Esophagus muscularis mucosa (tissue), 4 donors: ENCODE measurements at regions not wholly inside any gene's neighbourhood (a gene's known extent, or its start where the extent isn't known, plus 50 kb on each side); places are given as distances from the start of the nearest gene placed in this dataset.

Source experiments
- DNase-seq: peaks from one replicate; pipeline ENCODE4 v3.0.0-alpha.2; 2017; ENCODE audit errors: extremely low spot score
- H3K27ac ChIP-seq, 4 donors: fragments of 200-600 bp; sonication (generic); replicated peaks in 1 of 4; 1 replicate in 3 of 4; 2 replicates in 1 of 4; pipeline ENCODE4 v1.5.1; 2016 to 2019; ENCODE audit warnings: mild to moderate bottlenecking in 1 of 4
- H3K27me3 ChIP-seq, 4 donors: fragments of 200-600 bp; sonication (generic); one replicate each; pipeline versions ENCODE4 v1.5.1 to v1.6.0; 2016 to 2019
- H3K36me3 ChIP-seq, 4 donors: fragments of 200-600 bp; sonication (generic); one replicate each; pipeline ENCODE4 v1.5.1; 2016 to 2019
- H3K4me1 ChIP-seq, 4 donors: fragments of 200-600 bp; sonication (generic); one replicate each; pipeline ENCODE4 v1.5.1; 2016 to 2019
- H3K4me3 ChIP-seq, 4 donors: fragments of 200-600 bp; sonication (generic); 1 replicate in 2 of 4; 2 replicates in 2 of 4; pipeline ENCODE4 v1.5.1; 2016 to 2019; ENCODE audit warnings: mild to moderate bottlenecking in 4 of 4, moderate library complexity in 1 of 4
- H3K9me3 ChIP-seq, 4 donors: fragments of 200-600 bp; sonication (generic); 1 replicate in 3 of 4; 2 replicates in 1 of 4; pipeline ENCODE4 v1.5.1; 2016 to 2019
- CTCF ChIP-seq, 3 experiments: fragments of 200-600 bp in 2 of 3; fragments of 450-650 bp in 1 of 3; sonication (generic) in 2 of 3; IDR thresholded peaks; one replicate each; pipeline ENCODE4 v1.5.1; 2017 to 2019; ENCODE audit warnings: antibody characterized with exemption in 3 of 3, mild to moderate bottlenecking in 2 of 3, moderate library complexity in 1 of 3
- EP300 ChIP-seq: sonication (generic); formaldehyde crosslinking; IDR thresholded peaks from one replicate; pipeline ENCODE4 v1.6.1; 2017; ENCODE audit warnings: antibody characterized with exemption
- POLR2A ChIP-seq: fragments of 450-650 bp; IDR thresholded peaks from one replicate; pipeline ENCODE4 v1.6.1; 2017; ENCODE audit warnings: antibody characterized with exemption, moderate library complexity, mild to moderate bottlenecking, low read depth
- POLR2AphosphoS5 ChIP-seq, 2 donors: sonication (generic); formaldehyde crosslinking; IDR thresholded peaks; one replicate each; pipeline ENCODE4 v1.6.1; 2017; ENCODE audit warnings: antibody characterized with exemption in 2 of 2
- WGBS: methylation state at CpG from one replicate; pipeline ENCODE4 v1.1.5; 2018; 5-methylcytosine and 5-hydroxymethylcytosine counted together
- intact Hi-C: fragments of 100-400 bp; cut with DNase I; formaldehyde crosslinking; loops from one replicate; pipeline ENCODE4 v1.15.1; 2023

- no peak overlapping the region for H3K27ac ChIP-seq
- no peaks in the 10 kb centered on the region for H3K4me1 ChIP-seq
- no peaks in the 10 kb centered on the region for H3K36me3 ChIP-seq
- 73% methylated on average over 7 of the region's 13 CpGs for WGBS
- H3K27me3 ChIP-seq: no peaks in the 10 kb centered on the region
- intact Hi-C loops: no loop called here
- TF ChIP-seq CTCF (IDR thresholded peaks at IDR 0.05): no peak
- TF ChIP-seq EP300: no peak
- no peak for TF ChIP-seq POLR2AphosphoS5 (IDR thresholded peaks at IDR 0.05)
- no peak for TF ChIP-seq POLR2A
- DNase-seq: no peak
- no peak overlapping the region for H3K4me3 ChIP-seq
- H3K9me3 ChIP-seq: no peaks in the 10 kb centered on the region
Observed at GRCh38 chr2:239475161-239476028, 74.6 kb upstream of the HDAC4 start.

GRCh38 chr2:239473211-239473805 is 72.5 kb upstream of the HDAC4 start:
- H3K4me1 ChIP-seq: no peaks in the 10 kb centered on the region
- intact Hi-C loops: no loop called here
- DNase-seq: no peak

GRCh38 chr2:239472235-239472775 is 71.5 kb upstream of the HDAC4 start:
- WGBS: 65% methylated on average over 11 of the region's 11 CpGs
- no peak overlapping the region for H3K27ac ChIP-seq
- TF ChIP-seq POLR2AphosphoS5 (IDR thresholded peaks at IDR 0.05): no peak
- no peak for TF ChIP-seq CTCF (IDR thresholded peaks at IDR 0.05)
- TF ChIP-seq POLR2A: no peak
- TF ChIP-seq EP300: no peak
- H3K36me3 ChIP-seq: no peaks in the 10 kb centered on the region
- H3K9me3 ChIP-seq: no peaks in the 10 kb centered on the region
- intact Hi-C loops: no loop called here
- H3K4me1 ChIP-seq: no peaks in the 10 kb centered on the region
- no peak for DNase-seq
- H3K4me3 ChIP-seq: no peak overlapping the region
- no peaks in the 10 kb centered on the region for H3K27me3 ChIP-seq

More at GRCh38 chr2:239473211-239473805, 72.5 kb upstream of the HDAC4 start:
- H3K4me3 ChIP-seq: no peak overlapping the region
- no peaks in the 10 kb centered on the region for H3K27me3 ChIP-seq
- no peak for TF ChIP-seq POLR2AphosphoS5 (IDR thresholded peaks at IDR 0.05)
- no peak for TF ChIP-seq EP300
- TF ChIP-seq POLR2A: no peak
- no peak for TF ChIP-seq CTCF (IDR thresholded peaks at IDR 0.05)
- H3K9me3 ChIP-seq: no peaks in the 10 kb centered on the region
- no peak overlapping the region for H3K27ac ChIP-seq
- WGBS: 76% methylated on average over 8 of the region's 8 CpGs
- no peaks in the 10 kb centered on the region for H3K36me3 ChIP-seq

GRCh38 chr2:239471011-239471792 is 70.4 kb upstream of the HDAC4 start:
- DNase-seq: no peak
- intact Hi-C loops: no loop called here
- 89% methylated on average over 9 of the region's 9 CpGs for WGBS

More at GRCh38 chr2:239471011-239471792, 70.4 kb upstream of the HDAC4 start:
- no peaks in the 10 kb centered on the region for H3K9me3 ChIP-seq
- TF ChIP-seq EP300: no peak
- no peak for TF ChIP-seq CTCF (IDR thresholded peaks at IDR 0.05)
- no peak for TF ChIP-seq POLR2A
- TF ChIP-seq POLR2AphosphoS5 (IDR thresholded peaks at IDR 0.05): no peak
- no peak overlapping the region for H3K27ac ChIP-seq
- peaks cover 0 to 2% (median 0%) of the 10 kb centered on the region in 4 donors for H3K4me1 ChIP-seq
- H3K36me3 ChIP-seq: no peaks in the 10 kb centered on the region
- H3K4me3 ChIP-seq: no peak overlapping the region
- no peaks in the 10 kb centered on the region for H3K27me3 ChIP-seq
